Heart left ventricle (tissue), 16 donors: ENCODE measurements at regions not wholly inside any gene's neighbourhood (a gene's known extent, or its start where the extent isn't known, plus 50 kb on each side); places are given as distances from the start of the nearest gene placed in this dataset.
A peak's percentile ranks its signal among the peaks of the same experiment; 100 is the strongest.

Source experiments
- ATAC-seq, 4 donors: fragments of 200-7000 bp; cut with Tn5 transposase; one replicate each; pipeline ENCODE4 v1.9.1; 2020 to 2022; ENCODE audit warnings: moderate library complexity in 4 of 4, mild to moderate bottlenecking in 3 of 4, moderate number of reproducible peaks in 1 of 4
- DNase-seq, 5 donors: peaks; one replicate each; pipeline ENCODE4 v3.0.0-alpha.2; 2020
- H3K27ac ChIP-seq, 12 donors: fragments of 200-600 bp; sonication (generic) in 4 of 12; one replicate each; pipeline versions ENCODE4 v1.5.0 to v1.8.0; 2016 to 2022; ENCODE audit warnings: mild to moderate bottlenecking in 2 of 12
- H3K27me3 ChIP-seq, 9 donors: fragments of 200-600 bp; sonication (generic) in 2 of 9; one replicate each; pipeline versions ENCODE4 v1.5.1 to v1.8.0; 2016 to 2022; ENCODE audit warnings: mild to moderate bottlenecking in 3 of 9
- H3K36me3 ChIP-seq, 9 donors: fragments of 200-600 bp; sonication (generic) in 2 of 9; one replicate each; pipeline versions ENCODE4 v1.5.0 to v1.8.0; 2018 to 2022; ENCODE audit warnings: mild to moderate bottlenecking in 2 of 9
- H3K4me1 ChIP-seq, 12 donors: fragments of 200-600 bp; sonication (generic) in 4 of 12; one replicate each; pipeline versions ENCODE4 v1.5.0 to v1.8.0; 2016 to 2022; ENCODE audit warnings: mild to moderate bottlenecking in 3 of 12
- H3K4me3 ChIP-seq, 12 donors: fragments of 200-600 bp; sonication (generic) in 4 of 12; one replicate each; pipeline versions ENCODE4 v1.5.0 to v1.8.0; 2017 to 2022; ENCODE audit warnings: mild to moderate bottlenecking in 9 of 12, moderate library complexity in 4 of 12
- H3K9me3 ChIP-seq, 12 donors: fragments of 200-600 bp; sonication (generic) in 4 of 12; one replicate each; pipeline versions ENCODE4 v1.5.0 to v1.8.0; 2016 to 2022; ENCODE audit warnings: mild to moderate bottlenecking in 1 of 12
- POLR2A ChIP-seq, 2 donors: fragments of 450-650 bp; IDR thresholded peaks; one replicate each; pipeline ENCODE4 v1.6.1; 2017; ENCODE audit warnings: antibody characterized with exemption in 2 of 2, mild to moderate bottlenecking in 2 of 2, moderate library complexity in 2 of 2
- WGBS, 4 donors: extraction: QIAGEN DNeasy Blood & Tissue Kit in 2 of 4; methylation state at CpG; one replicate each; pipeline versions ENCODE4 v1.1.5 to v1.1.7; 2013 to 2018; 5-methylcytosine and 5-hydroxymethylcytosine counted together
- intact Hi-C, 10 donors: fragments of 100-400 bp; cut with DNase I; formaldehyde crosslinking; loops; one replicate each; pipeline versions ENCODE4 v1.11.1 to v1.14.2; 2022
- TF ChIP-seq, protein P1 (sequence below), 12 donors: fragments of 200-600 bp; sonication (generic) in 4 of 12; IDR thresholded peaks; one replicate each; pipeline versions ENCODE4 v1.5.0 to v1.8.0; 2018 to 2022; ENCODE audit warnings: antibody characterized with exemption in 12 of 12, mild to moderate bottlenecking in 5 of 12
- donor health status: ischemic (EF 13 %, LVEDD 7.1; RV severe dilation, severe dysfunction).
- donor health status: healthy with polysubstance abuse.
- donor health status: DM: no; HTN: yes; CAD: no.
- donor health status: DM: no; HTN: no; CAD: no.
- donor health status: ischemic (EF 25% LVEDD 6.9; RV normal size, moderate dysfunction).
- donor health status: ischemic (EF 25% LVEDD 5.7; RV mildly dilated, moderate dysfunction).
- donor health status: healthy.
- donor health status: DM: yes; HTN: yes; CAD: no.
- donor health status: ischemic (EF 35%, LVEDD 5.7; RV mildly dilated, moderate dysfunction).
- donor health status: nonischemic (EF 11% LVEDD 7.7; RV severe dilation, severe dysfunction).
- donor health status: DM: yes; HTN: yes; CAD: no.
- donor health status: PGD.
- donor health status: ischemic (EF 29% LVEDD 5.4; RV normal size, mild dysfunction).
- donor health status: nonischemic (EF 23%, LVEDD 6.1; RV moderate dilation, normal function).

DNA sequence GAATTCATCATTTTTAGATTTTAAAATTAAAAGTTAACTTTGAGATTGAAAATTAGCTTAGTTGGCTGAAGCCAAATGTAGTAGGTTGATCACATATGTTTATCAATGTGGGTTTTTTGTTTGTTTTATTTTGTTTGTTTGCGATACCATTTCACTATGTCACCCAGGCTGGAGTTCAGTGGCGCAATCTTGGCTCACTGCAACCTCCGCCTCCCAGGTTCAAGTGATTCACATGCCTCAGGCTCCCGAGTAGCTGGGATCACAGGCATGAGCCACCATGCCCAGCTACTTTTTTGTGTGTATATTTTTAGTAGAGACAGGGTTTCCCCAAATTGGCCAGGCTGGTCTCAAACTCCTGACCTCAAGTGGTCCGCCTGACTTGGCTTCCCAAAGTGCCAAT lies 665.7 kb upstream of the SLC10A2 start:
- Histone ChIP-seq H3K36me3 (no peaks in the 10 kb centered on the region), H3K4me1 (peaks cover 0 to 3% (median 0%) of the 10 kb centered on the region in 12 donors), H3K27ac (no peak overlapping the region), H3K27me3 (no peaks in the 10 kb centered on the region), H3K4me3 (no peak overlapping the region), H3K9me3 (no peaks in the 10 kb centered on the region)
- ATAC-seq = no peak
- intact Hi-C loops = no loop called here
- no peak for DNase-seq
- no peak for TF ChIP-seq POLR2A (IDR thresholded peaks at IDR 0.05)
- TF ChIP-seq, protein P1, sequence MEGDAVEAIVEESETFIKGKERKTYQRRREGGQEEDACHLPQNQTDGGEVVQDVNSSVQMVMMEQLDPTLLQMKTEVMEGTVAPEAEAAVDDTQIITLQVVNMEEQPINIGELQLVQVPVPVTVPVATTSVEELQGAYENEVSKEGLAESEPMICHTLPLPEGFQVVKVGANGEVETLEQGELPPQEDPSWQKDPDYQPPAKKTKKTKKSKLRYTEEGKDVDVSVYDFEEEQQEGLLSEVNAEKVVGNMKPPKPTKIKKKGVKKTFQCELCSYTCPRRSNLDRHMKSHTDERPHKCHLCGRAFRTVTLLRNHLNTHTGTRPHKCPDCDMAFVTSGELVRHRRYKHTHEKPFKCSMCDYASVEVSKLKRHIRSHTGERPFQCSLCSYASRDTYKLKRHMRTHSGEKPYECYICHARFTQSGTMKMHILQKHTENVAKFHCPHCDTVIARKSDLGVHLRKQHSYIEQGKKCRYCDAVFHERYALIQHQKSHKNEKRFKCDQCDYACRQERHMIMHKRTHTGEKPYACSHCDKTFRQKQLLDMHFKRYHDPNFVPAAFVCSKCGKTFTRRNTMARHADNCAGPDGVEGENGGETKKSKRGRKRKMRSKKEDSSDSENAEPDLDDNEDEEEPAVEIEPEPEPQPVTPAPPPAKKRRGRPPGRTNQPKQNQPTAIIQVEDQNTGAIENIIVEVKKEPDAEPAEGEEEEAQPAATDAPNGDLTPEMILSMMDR (IDR thresholded peaks at IDR 0.05) = no peak
- WGBS, 4 donors = 82 to 90% (median 84%) methylated on average over 5 of the region's 5 CpGs

DNA sequence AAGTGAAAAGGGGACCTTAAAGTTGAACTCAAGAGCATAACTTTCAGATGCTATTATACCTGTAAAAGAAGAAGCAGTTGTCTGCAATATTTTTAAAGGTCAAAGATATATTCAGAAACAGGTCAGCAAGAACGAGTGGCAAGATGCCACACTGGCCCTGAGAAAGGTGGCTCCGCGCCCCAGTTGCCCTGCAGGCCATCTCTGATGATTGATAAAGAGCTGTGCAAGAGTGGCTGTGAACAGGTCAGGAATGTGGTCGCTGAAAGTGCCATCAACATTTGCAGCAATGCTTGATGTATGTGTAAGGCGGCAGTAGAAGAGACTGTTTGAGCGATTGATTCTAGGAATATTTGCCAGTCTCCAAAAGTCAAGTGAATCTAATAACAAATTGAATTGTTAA lies 664.2 kb upstream of the SLC10A2 start:
- TF ChIP-seq, protein P1 (IDR thresholded peaks at IDR 0.05) = no peak
- TF ChIP-seq POLR2A (IDR thresholded peaks at IDR 0.05) = no peak
- Histone ChIP-seq H3K4me3 (no peak overlapping the region), H3K4me1 (peaks cover 0 to 3% (median 0%) of the 10 kb centered on the region in 12 donors), H3K9me3 (no peaks in the 10 kb centered on the region), H3K27ac (no peak overlapping the region), H3K36me3 (no peaks in the 10 kb centered on the region), H3K27me3 (no peaks in the 10 kb centered on the region)
- DNase-seq (peak; percentile 9 to 68 (median 56)), ATAC-seq (peak in 3 of 4 donors; percentile 42 to 83 (median 81))
- 38 to 47% (median 41%) methylated on average over 6 of the region's 6 CpGs for WGBS, 4 donors
- intact Hi-C loops = no loop called here

DNA sequence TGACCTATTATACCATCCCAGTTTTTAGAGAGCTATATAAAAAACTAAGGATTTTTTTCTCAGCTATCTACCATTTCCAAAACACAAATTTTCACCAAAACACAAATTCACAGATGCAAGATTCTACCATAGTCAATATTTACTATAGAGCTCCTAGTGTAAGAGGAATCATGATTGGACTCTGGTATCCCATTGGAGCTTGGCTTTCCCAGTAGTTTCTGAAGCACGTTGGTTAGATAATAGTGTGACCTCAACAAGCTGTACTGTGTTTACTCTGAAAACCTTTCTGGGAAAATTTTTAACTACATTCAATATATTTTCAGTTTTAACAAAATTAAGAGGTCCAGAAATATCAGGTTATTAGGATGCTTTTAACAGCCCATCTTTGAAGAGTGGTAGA lies 660.6 kb upstream of the SLC10A2 start:
- intact Hi-C loops = no loop called here
- no peak overlapping the region for H3K4me3 ChIP-seq
- no peaks in the 10 kb centered on the region for H3K27me3 ChIP-seq
- TF ChIP-seq POLR2A (IDR thresholded peaks at IDR 0.05) = no peak
- H3K36me3 ChIP-seq = no peaks in the 10 kb centered on the region
- no peak overlapping the region for H3K27ac ChIP-seq
- DNase-seq (no peak), ATAC-seq (no peak)
- H3K4me1 ChIP-seq = peaks cover 0 to 3% (median 0%) of the 10 kb centered on the region in 12 donors
- no peaks in the 10 kb centered on the region for H3K9me3 ChIP-seq
- WGBS, 4 donors = 32 to 44% (median 41%) methylated on average over 1 of the region's 1 CpG

DNA sequence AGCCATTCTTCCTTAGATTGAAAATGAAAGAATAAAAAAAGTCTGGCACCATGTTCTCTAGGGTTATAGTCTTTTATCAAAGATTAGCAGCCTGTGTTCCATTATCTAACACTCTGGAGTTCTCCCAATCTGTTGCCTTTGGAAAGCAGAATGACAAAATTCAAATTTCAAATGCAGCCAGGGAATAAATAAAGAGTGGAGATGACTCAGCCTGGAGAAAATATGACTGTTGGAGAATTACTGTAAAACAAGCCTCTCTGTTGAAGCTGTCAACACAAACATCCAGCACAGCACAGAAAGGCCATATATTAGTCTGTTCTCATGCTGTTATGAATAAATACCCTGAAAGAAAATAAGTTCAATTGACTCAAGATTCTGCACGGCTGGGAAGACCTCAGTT lies 650.5 kb upstream of the SLC10A2 start:
- intact Hi-C loops = no loop called here
- no peak overlapping the region for H3K4me3 ChIP-seq
- ATAC-seq = peak in 3 of 4 donors; percentile 22 to 28 (median 24)

More for the DNA sequence above, 650.5 kb upstream of the SLC10A2 start:
- H3K4me1 ChIP-seq = peaks cover 0 to 7% (median 0%) of the 10 kb centered on the region in 12 donors
- WGBS, 4 donors = 0 to 32% (median 0%) methylated on average over 1 of the region's 1 CpG
- no peaks in the 10 kb centered on the region for H3K9me3 ChIP-seq
- H3K36me3 ChIP-seq = no peaks in the 10 kb centered on the region
- no peak overlapping the region for H3K27ac ChIP-seq
- no peaks in the 10 kb centered on the region for H3K27me3 ChIP-seq
- DNase-seq = no peak
- TF ChIP-seq POLR2A (IDR thresholded peaks at IDR 0.05) = no peak
- TF ChIP-seq, protein P1 (IDR thresholded peaks at IDR 0.05) = no peak
